HG02981 (cell line): ENCODE measurements at regions not wholly inside any gene's neighbourhood (a gene's known extent, or its start where the extent isn't known, plus 50 kb on each side); places are given as distances from the start of the nearest gene placed in this dataset.

Source experiments
- ATAC-seq: cut with Tn5 transposase; IDR thresholded peaks from one replicate; pipeline ENCODE4 v1.9.1; 2021; ENCODE audit warnings: mild to moderate bottlenecking, moderate library complexity; ENCODE audit not compliant: unreplicated experiment

GRCh38 chr7:109261781-109262180, 692.1 kb downstream of the DNAJB9 start:
- ATAC-seq: no peak

- ATAC-seq: no peak
Observed at GRCh38 chr7:109266610-109267009, 696.9 kb downstream of the DNAJB9 start.

GRCh38 chr7:109276348-109276747, 706.7 kb downstream of the DNAJB9 start:
- ATAC-seq: no peak

GRCh38 chr7:109282726-109283125, 713.1 kb downstream of the DNAJB9 start:
- no peak for ATAC-seq

- no peak for ATAC-seq
Observed at GRCh38 chr7:109284943-109285342, 715.3 kb downstream of the DNAJB9 start.

GRCh38 chr7:109295158-109295557, 725.5 kb downstream of the DNAJB9 start:
- no peak for ATAC-seq

GRCh38 chr7:109308816-109309215, 739.1 kb downstream of the DNAJB9 start:
- no peak for ATAC-seq

- no peak for ATAC-seq
Observed at GRCh38 chr7:109309790-109310189, 740.1 kb downstream of the DNAJB9 start.

- ATAC-seq: no peak
Observed at GRCh38 chr7:109318136-109318535, 748.5 kb downstream of the DNAJB9 start.

- ATAC-seq: peak; percentile 79
Observed at GRCh38 chr7:109322833-109323232, 753.2 kb downstream of the DNAJB9 start.

- ATAC-seq: no peak
Observed at GRCh38 chr7:109331423-109331822, 761.7 kb downstream of the DNAJB9 start.

GRCh38 chr7:109335951-109336350, 766.3 kb downstream of the DNAJB9 start:
- no peak for ATAC-seq

- no peak for ATAC-seq
Observed at GRCh38 chr7:109336531-109336930, 766.9 kb downstream of the DNAJB9 start.

GRCh38 chr7:109343678-109344077, 774.0 kb downstream of the DNAJB9 start:
- no peak for ATAC-seq

GRCh38 chr7:109351493-109351892, 781.8 kb downstream of the DNAJB9 start:
- no peak for ATAC-seq

- no peak for ATAC-seq
Observed at GRCh38 chr7:109354000-109354399, 784.3 kb downstream of the DNAJB9 start.

- ATAC-seq: no peak
Observed at GRCh38 chr7:109354552-109354951, 784.9 kb downstream of the DNAJB9 start.

GRCh38 chr7:109375823-109376222, 806.1 kb downstream of the DNAJB9 start:
- ATAC-seq: no peak

GRCh38 chr7:109376576-109376975, 806.9 kb downstream of the DNAJB9 start:
- no peak for ATAC-seq

GRCh38 chr7:109377076-109377884, 807.6 kb downstream of the DNAJB9 start:
- no peak for ATAC-seq

GRCh38 chr7:109386959-109387358, 817.3 kb downstream of the DNAJB9 start:
- no peak for ATAC-seq

- no peak for ATAC-seq
Observed at GRCh38 chr7:109387530-109387929, 817.9 kb downstream of the DNAJB9 start.

- ATAC-seq: no peak
Observed at GRCh38 chr7:109391240-109391639, 821.6 kb downstream of the DNAJB9 start.
